ENCODE measurements at regions not wholly inside any gene's neighbourhood (a gene's known extent, or its start where the extent isn't known, plus 50 kb on each side); places are given as distances from the start of the nearest gene placed in this dataset.

- TF ChIP-seq EZH2 (IDR thresholded peaks at IDR 0.05; ENCODE audit: insufficient read depth, poor library complexity, severe bottlenecking) (no peak), EZH2phosphoT487 (IDR thresholded peaks at IDR 0.05; ENCODE audit: insufficient read depth, low read depth) (no peak)
Observed at GRCh38 chr7:79615871-79616640, 162.6 kb upstream of the MAGI2 start.

All from GM23248 (cell line).